K562 (cell line): ENCODE measurements at regions not wholly inside any gene's neighbourhood (a gene's known extent, or its start where the extent isn't known, plus 50 kb on each side); places are given as distances from the start of the nearest gene placed in this dataset.

Experiments
- ARID3A ChIP-seq: IDR thresholded peaks from 2 replicates; pipeline ENCODE4 v1.6.1; 2012; ENCODE audit warnings: low read depth, low read length, improper control_type of control experiment, borderline replicate concordance
- CXXC5 ChIP-seq: fragments of 250-450 bp; sonication (Bioruptor Pico); IDR thresholded peaks from 2 replicates; pipeline ENCODE4 v1.8.0; 2022; ENCODE audit warnings: inconsistent platforms, mild to moderate bottlenecking, moderate library complexity
- EP300 ChIP-seq: IDR thresholded peaks from 2 replicates; pipeline ENCODE4 v1.6.1; 2012; ENCODE audit warnings: low read length, improper control_type of control experiment
- MCM7 ChIP-seq, 2 experiments: fragments of 450-650 bp; IDR thresholded peaks; 2 replicates each; pipeline ENCODE4 v1.6.1; 2016 to 2018
- POLR2G ChIP-seq: fragments of 200-400 bp; formaldehyde crosslinking; IDR thresholded peaks from 2 replicates; pipeline ENCODE4 v1.6.1; 2017; ENCODE audit warnings: low read depth, mild to moderate bottlenecking, antibody characterized with exemption, low read length, moderate library complexity
- ZBED1 ChIP-seq: IDR thresholded peaks from 2 replicates; pipeline ENCODE4 v1.6.1; 2014
- ZBTB49 ChIP-seq: sonication (generic); formaldehyde crosslinking; IDR thresholded peaks from 2 replicates; pipeline ENCODE4 v1.8.0; 2022; ENCODE audit warnings: missing genetic modification reagents, mild to moderate bottlenecking, borderline replicate concordance
- ZNF407 ChIP-seq: fragments of 450-650 bp; IDR thresholded peaks from 2 replicates; pipeline ENCODE4 v1.6.1; 2016; ENCODE audit warnings: low read depth
- TF ChIP-seq, protein P1 (sequence below): fragments of 250-450 bp; sonication (Bioruptor Pico); IDR thresholded peaks from 2 replicates; pipeline ENCODE4 v1.8.0; 2021; ENCODE audit warnings: borderline replicate concordance, mild to moderate bottlenecking, moderate library complexity; ENCODE audit not compliant: poor library complexity, severe bottlenecking

GRCh38 chr9:7668541-7668940 lies 131.0 kb downstream of the DMAC1 start (continued):
- TF ChIP-seq ZNF407 (no peak), EP300 (no peak), POLR2G (no peak), ZBED1 (no peak), CXXC5 (CRISPR knock-in tag) (no peak), ARID3A (no peak), MCM7 (IDR thresholded peaks at IDR 0.05) (no peak), ZBTB49 (CRISPR knock-in tag) (no peak)
- TF ChIP-seq, protein P1, sequence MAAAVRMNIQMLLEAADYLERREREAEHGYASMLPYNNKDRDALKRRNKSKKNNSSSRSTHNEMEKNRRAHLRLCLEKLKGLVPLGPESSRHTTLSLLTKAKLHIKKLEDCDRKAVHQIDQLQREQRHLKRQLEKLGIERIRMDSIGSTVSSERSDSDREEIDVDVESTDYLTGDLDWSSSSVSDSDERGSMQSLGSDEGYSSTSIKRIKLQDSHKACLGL (CRISPR knock-in tag): no peak
- TF ChIP-seq, all 486 proteins: peak for 0
